ENCODE measurements at regions not wholly inside any gene's neighbourhood (a gene's known extent, or its start where the extent isn't known, plus 50 kb on each side); places are given as distances from the start of the nearest gene placed in this dataset.
A peak's percentile ranks its signal among the peaks of the same experiment; 100 is the strongest.

GRCh38 chr14:76640923-76641395, 120.3 kb upstream of the VASH1 start:
- CTCF ChIA-PET = no interaction called here
- POLR2A ChIA-PET (ENCODE audit: low non-redundant PET) = no interaction called here
- H3K27ac ChIP-seq = no peak overlapping the region
- TF ChIP-seq CTCF (conservative IDR thresholded peaks at IDR 0.05; ENCODE audit: low read depth) = no peak
- no peak for DNase-seq (ENCODE audit: low spot score)

GRCh38 chr14:76641541-76641940, 119.7 kb upstream of the VASH1 start:
- TF ChIP-seq CTCF (conservative IDR thresholded peaks at IDR 0.05; ENCODE audit: low read depth) = no peak
- no peak for DNase-seq (ENCODE audit: low spot score)
- ChIA-PET POLR2A (ENCODE audit: low non-redundant PET) (no interaction called here), CTCF (no interaction called here)
- H3K27ac ChIP-seq = no peak overlapping the region

- CTCF ChIA-PET = interaction anchor here (0.6 kb wide), 1 partner anchor 506 kb away, joined by 3 read pairs; no protein-coding TSS in a partner anchor
- POLR2A ChIA-PET (ENCODE audit: low non-redundant PET) = no interaction called here
- H3K27ac ChIP-seq = no peak overlapping the region
- DNase-seq (ENCODE audit: low spot score) = no peak
- no peak for TF ChIP-seq CTCF (conservative IDR thresholded peaks at IDR 0.05; ENCODE audit: low read depth)
Measured at GRCh38 chr14:76643887-76644286, 117.4 kb upstream of the VASH1 start.

GRCh38 chr14:76644855-76645518, 116.3 kb upstream of the VASH1 start:
- no peak overlapping the region for H3K27ac ChIP-seq
- CTCF ChIA-PET = interaction anchor here (0.6 to 0.8 kb wide), 3 partner anchors 12 to 594 kb away, joined by 3 to 4 read pairs (median 3); no protein-coding TSS in a partner anchor
- DNase-seq (ENCODE audit: low spot score) = peak; percentile 72
- POLR2A ChIA-PET (ENCODE audit: low non-redundant PET) = no interaction called here
- TF ChIP-seq CTCF (conservative IDR thresholded peaks at IDR 0.05; ENCODE audit: low read depth) = peak; percentile 69

- ChIA-PET POLR2A (ENCODE audit: low non-redundant PET) (no interaction called here), CTCF (interaction anchor here (0.6 to 1.0 kb wide), 3 partner anchors 319 to 599 kb away, joined by 3 to 4 read pairs (median 3); no protein-coding TSS in a partner anchor)
- peak; percentile 73 for DNase-seq (ENCODE audit: low spot score)
- TF ChIP-seq CTCF (conservative IDR thresholded peaks at IDR 0.05; ENCODE audit: low read depth) = peak; percentile 85
- no peak overlapping the region for H3K27ac ChIP-seq
Measured at GRCh38 chr14:76647697-76648298, 113.5 kb upstream of the VASH1 start.

GRCh38 chr14:76651410-76652055, 109.7 kb upstream of the VASH1 start:
- ChIA-PET POLR2A (ENCODE audit: low non-redundant PET) (no interaction called here), CTCF (no interaction called here)
- no peak for TF ChIP-seq CTCF (conservative IDR thresholded peaks at IDR 0.05; ENCODE audit: low read depth)
- H3K27ac ChIP-seq = no peak overlapping the region
- no peak for DNase-seq (ENCODE audit: low spot score)

Measured in RWPE1 (cell line).